WTC11 (cell line): ENCODE measurements at regions not wholly inside any gene's neighbourhood (a gene's known extent, or its start where the extent isn't known, plus 50 kb on each side); places are given as distances from the start of the nearest gene placed in this dataset.

Experiments used
- ATAC-seq: fragments of 200-7000 bp; cut with Tn5 transposase; 2 replicates; pipeline ENCODE4 v1.10.0; 2021; ENCODE audit warnings: mild to moderate bottlenecking, moderate library complexity
- CTCF ChIA-PET: fragments of 300-600 bp; sonication (Branson Sonifier 250); formaldehyde crosslinking; loops from one replicate; lab custom pipeline; 2021; ENCODE audit warnings: antibody characterized with exemption; lab: Charles Lee
- POLR2A ChIA-PET: fragments of 350-600 bp; sonication (Branson Sonifier 250); formaldehyde crosslinking; loops from one replicate; lab custom pipeline; 2021; ENCODE audit warnings: antibody characterized with exemption; lab: Charles Lee
- DNase-seq: peaks from one replicate; pipeline ENCODE4 v3.0.0; 2021; ENCODE audit warnings: low spot score
- H3K27ac Mint-ChIP-seq: 2 replicates; pipeline ENCODE4 v1.8.0; 2021; ENCODE audit warnings: mixed read lengths
- H3K27me3 Mint-ChIP-seq: 2 replicates; pipeline ENCODE4 v1.8.0; 2021; ENCODE audit warnings: low read depth, mild to moderate bottlenecking, moderate library complexity, mixed read lengths
- H3K36me3 Mint-ChIP-seq: 2 replicates; pipeline ENCODE4 v1.8.0; 2021; ENCODE audit warnings: mixed read lengths
- H3K4me1 Mint-ChIP-seq: 2 replicates; pipeline ENCODE4 v1.8.0; 2022; ENCODE audit warnings: mixed read lengths
- H3K4me3 Mint-ChIP-seq: 2 replicates; pipeline ENCODE4 v1.8.0; 2021; ENCODE audit warnings: mild to moderate bottlenecking, moderate library complexity, mixed read lengths
- H3K9me3 Mint-ChIP-seq: 2 replicates; pipeline ENCODE4 v1.8.0; 2021; ENCODE audit warnings: mixed read lengths
- ARID4B ChIP-seq: sonication (generic); formaldehyde crosslinking; IDR thresholded peaks from 2 replicates; pipeline ENCODE4 v1.8.0; 2023; ENCODE audit warnings: missing genetic modification reagents, mild to moderate bottlenecking, borderline replicate concordance
- CREB1 ChIP-seq: sonication (generic); formaldehyde crosslinking; IDR thresholded peaks from 2 replicates; pipeline ENCODE4 v1.8.0; 2023; ENCODE audit warnings: mild to moderate bottlenecking, missing genetic modification reagents
- EMX1 ChIP-seq: fragments of 250-450 bp; sonication (Bioruptor Pico); IDR thresholded peaks from 2 replicates; pipeline ENCODE4 v1.8.0; 2021; ENCODE audit warnings: mild to moderate bottlenecking
- FOXP4 ChIP-seq: sonication (generic); formaldehyde crosslinking; IDR thresholded peaks from 2 replicates; pipeline ENCODE4 v1.8.0; 2022; ENCODE audit warnings: mild to moderate bottlenecking, missing genetic modification reagents
- GTF2I ChIP-seq: fragments of 250-450 bp; sonication (Bioruptor Pico); conservative IDR thresholded peaks from 2 replicates; pipeline ENCODE4 v1.4.0; 2021; ENCODE audit warnings: mild to moderate bottlenecking
- NR3C1 ChIP-seq: sonication (generic); formaldehyde crosslinking; conservative IDR thresholded peaks from 2 replicates; pipeline ENCODE4 v1.8.1; 2023; ENCODE audit warnings: low read depth, mild to moderate bottlenecking, missing genetic modification reagents
- PRRX2 ChIP-seq: fragments of 250-450 bp; sonication (Bioruptor Pico); IDR thresholded peaks from 2 replicates; pipeline ENCODE4 v1.8.0; 2021; ENCODE audit warnings: mild to moderate bottlenecking
- RELA ChIP-seq: sonication (generic); formaldehyde crosslinking; IDR thresholded peaks from 2 replicates; pipeline ENCODE4 v1.8.1; 2022; ENCODE audit warnings: missing genetic modification reagents, mild to moderate bottlenecking, borderline replicate concordance
- RORB ChIP-seq: fragments of 250-450 bp; sonication (Bioruptor Pico); IDR thresholded peaks from 2 replicates; pipeline ENCODE4 v1.9.0; 2021; ENCODE audit warnings: mild to moderate bottlenecking
- USF1 ChIP-seq: sonication (generic); formaldehyde crosslinking; IDR thresholded peaks from 2 replicates; pipeline ENCODE4 v1.8.0; 2022; ENCODE audit warnings: mild to moderate bottlenecking, missing genetic modification reagents
- ZNF317 ChIP-seq: sonication (generic); formaldehyde crosslinking; IDR thresholded peaks from 2 replicates; pipeline ENCODE4 v1.8.1; 2023; ENCODE audit warnings: low read depth, mild to moderate bottlenecking, moderate library complexity, missing genetic modification reagents, borderline replicate concordance
- ZNF671 ChIP-seq: fragments of 250-450 bp; sonication (Bioruptor Pico); IDR thresholded peaks from 2 replicates; pipeline ENCODE4 v1.8.0; 2021; ENCODE audit warnings: mild to moderate bottlenecking
- ZSCAN18 ChIP-seq: fragments of 250-450 bp; sonication (Bioruptor Pico); IDR thresholded peaks from 2 replicates; pipeline ENCODE4 v2.1.2; 2022; ENCODE audit warnings: mild to moderate bottlenecking, moderate library complexity
- TF ChIP-seq, protein P1 (sequence below): sonication (generic); formaldehyde crosslinking; IDR thresholded peaks from 2 replicates; pipeline ENCODE4 v1.8.0; 2023; ENCODE audit warnings: mild to moderate bottlenecking, missing genetic modification reagents
- TF ChIP-seq, protein P2 (sequence below): sonication (generic); formaldehyde crosslinking; IDR thresholded peaks from 2 replicates; pipeline ENCODE4 v1.8.1; 2022; ENCODE audit warnings: low read depth, mild to moderate bottlenecking, moderate library complexity, missing genetic modification reagents, borderline replicate concordance
- TF ChIP-seq, protein P3 (sequence below): sonication (generic); formaldehyde crosslinking; IDR thresholded peaks from 2 replicates; pipeline ENCODE4 v1.8.1; 2023; ENCODE audit warnings: mild to moderate bottlenecking, missing genetic modification reagents, moderate library complexity
- TF ChIP-seq, protein P4 (sequence below): sonication (generic); formaldehyde crosslinking; IDR thresholded peaks from 2 replicates; pipeline ENCODE4 v1.8.1; 2023; ENCODE audit warnings: mild to moderate bottlenecking, moderate library complexity, missing genetic modification reagents
- TF ChIP-seq, protein P5 (sequence below): fragments of 200-600 bp; IDR thresholded peaks from 2 replicates; pipeline ENCODE4 v1.8.0; 2022; ENCODE audit warnings: antibody characterized with exemption

DNA sequence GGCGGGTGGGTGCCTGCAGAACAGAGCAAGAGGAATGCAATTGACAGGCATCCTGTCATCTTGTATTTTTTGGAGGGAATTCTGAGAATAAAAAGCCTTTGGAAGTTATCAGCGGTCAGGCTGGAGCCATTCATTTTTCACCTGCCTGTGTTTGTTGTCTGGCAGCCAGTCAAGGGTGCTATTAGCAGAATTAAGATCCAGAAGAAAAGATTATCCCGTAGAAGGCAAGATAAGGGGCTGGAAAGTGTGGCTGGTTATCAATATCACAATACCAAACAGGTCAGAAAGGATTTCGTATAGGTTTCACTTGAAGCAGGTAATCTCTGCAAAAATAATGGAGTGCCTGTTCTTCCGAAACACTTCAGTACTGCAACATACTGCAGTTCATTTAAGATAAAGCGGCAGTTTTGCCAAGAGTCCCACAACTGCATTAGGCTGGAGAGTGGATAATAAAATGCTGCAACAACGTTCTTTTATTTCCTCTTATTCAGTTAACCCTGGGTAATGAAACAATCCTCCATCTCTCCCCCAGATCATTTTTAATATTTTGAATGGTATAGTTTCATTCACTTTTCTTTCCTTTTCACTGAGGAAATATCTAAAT lies 171.2 kb upstream of the CDKN3 start:
- Mint-ChIP-seq H3K4me3 (no peak overlapping the region), H3K9me3 (peaks cover 6% of the 10 kb centered on the region), H3K4me1 (peaks cover 25% of the 10 kb centered on the region), H3K27ac (no peak overlapping the region), H3K36me3 (no peaks in the 10 kb centered on the region), H3K27me3 (peaks cover 28% of the 10 kb centered on the region)
- TF ChIP-seq, protein P1, sequence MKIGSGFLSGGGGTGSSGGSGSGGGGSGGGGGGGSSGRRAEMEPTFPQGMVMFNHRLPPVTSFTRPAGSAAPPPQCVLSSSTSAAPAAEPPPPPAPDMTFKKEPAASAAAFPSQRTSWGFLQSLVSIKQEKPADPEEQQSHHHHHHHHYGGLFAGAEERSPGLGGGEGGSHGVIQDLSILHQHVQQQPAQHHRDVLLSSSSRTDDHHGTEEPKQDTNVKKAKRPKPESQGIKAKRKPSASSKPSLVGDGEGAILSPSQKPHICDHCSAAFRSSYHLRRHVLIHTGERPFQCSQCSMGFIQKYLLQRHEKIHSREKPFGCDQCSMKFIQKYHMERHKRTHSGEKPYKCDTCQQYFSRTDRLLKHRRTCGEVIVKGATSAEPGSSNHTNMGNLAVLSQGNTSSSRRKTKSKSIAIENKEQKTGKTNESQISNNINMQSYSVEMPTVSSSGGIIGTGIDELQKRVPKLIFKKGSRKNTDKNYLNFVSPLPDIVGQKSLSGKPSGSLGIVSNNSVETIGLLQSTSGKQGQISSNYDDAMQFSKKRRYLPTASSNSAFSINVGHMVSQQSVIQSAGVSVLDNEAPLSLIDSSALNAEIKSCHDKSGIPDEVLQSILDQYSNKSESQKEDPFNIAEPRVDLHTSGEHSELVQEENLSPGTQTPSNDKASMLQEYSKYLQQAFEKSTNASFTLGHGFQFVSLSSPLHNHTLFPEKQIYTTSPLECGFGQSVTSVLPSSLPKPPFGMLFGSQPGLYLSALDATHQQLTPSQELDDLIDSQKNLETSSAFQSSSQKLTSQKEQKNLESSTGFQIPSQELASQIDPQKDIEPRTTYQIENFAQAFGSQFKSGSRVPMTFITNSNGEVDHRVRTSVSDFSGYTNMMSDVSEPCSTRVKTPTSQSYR (CRISPR knock-in tag), result no peak
- TF ChIP-seq RELA (CRISPR knock-in tag) (no peak), ARID4B (CRISPR knock-in tag) (no peak), PRRX2 (CRISPR knock-in tag) (no peak), ZNF671 (CRISPR knock-in tag) (no peak), EMX1 (no peak), FOXP4 (CRISPR knock-in tag) (no peak), ZSCAN18 (no peak), RORB (CRISPR knock-in tag) (no peak), CREB1 (CRISPR knock-in tag) (no peak), GTF2I (CRISPR knock-in tag) (no peak), ZNF317 (CRISPR knock-in tag) (no peak), USF1 (CRISPR knock-in tag) (no peak), NR3C1 (CRISPR knock-in tag) (no peak)
- TF ChIP-seq, protein P2, sequence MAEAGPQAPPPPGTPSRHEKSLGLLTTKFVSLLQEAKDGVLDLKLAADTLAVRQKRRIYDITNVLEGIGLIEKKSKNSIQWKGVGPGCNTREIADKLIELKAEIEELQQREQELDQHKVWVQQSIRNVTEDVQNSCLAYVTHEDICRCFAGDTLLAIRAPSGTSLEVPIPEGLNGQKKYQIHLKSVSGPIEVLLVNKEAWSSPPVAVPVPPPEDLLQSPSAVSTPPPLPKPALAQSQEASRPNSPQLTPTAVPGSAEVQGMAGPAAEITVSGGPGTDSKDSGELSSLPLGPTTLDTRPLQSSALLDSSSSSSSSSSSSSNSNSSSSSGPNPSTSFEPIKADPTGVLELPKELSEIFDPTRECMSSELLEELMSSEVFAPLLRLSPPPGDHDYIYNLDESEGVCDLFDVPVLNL, result no peak
- TF ChIP-seq, protein P3, sequence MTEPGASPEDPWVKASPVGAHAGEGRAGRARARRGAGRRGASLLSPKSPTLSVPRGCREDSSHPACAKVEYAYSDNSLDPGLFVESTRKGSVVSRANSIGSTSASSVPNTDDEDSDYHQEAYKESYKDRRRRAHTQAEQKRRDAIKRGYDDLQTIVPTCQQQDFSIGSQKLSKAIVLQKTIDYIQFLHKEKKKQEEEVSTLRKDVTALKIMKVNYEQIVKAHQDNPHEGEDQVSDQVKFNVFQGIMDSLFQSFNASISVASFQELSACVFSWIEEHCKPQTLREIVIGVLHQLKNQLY, result no peak
- TF ChIP-seq, protein P4, sequence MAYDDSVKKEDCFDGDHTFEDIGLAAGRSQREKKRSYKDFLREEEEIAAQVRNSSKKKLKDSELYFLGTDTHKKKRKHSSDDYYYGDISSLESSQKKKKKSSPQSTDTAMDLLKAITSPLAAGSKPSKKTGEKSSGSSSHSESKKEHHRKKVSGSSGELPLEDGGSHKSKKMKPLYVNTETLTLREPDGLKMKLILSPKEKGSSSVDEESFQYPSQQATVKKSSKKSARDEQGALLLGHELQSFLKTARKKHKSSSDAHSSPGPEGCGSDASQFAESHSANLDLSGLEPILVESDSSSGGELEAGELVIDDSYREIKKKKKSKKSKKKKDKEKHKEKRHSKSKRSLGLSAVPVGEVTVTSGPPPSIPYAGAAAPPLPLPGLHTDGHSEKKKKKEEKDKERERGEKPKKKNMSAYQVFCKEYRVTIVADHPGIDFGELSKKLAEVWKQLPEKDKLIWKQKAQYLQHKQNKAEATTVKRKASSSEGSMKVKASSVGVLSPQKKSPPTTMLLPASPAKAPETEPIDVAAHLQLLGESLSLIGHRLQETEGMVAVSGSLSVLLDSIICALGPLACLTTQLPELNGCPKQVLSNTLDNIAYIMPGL (CRISPR knock-in tag), result no peak
- TF ChIP-seq, protein P5, sequence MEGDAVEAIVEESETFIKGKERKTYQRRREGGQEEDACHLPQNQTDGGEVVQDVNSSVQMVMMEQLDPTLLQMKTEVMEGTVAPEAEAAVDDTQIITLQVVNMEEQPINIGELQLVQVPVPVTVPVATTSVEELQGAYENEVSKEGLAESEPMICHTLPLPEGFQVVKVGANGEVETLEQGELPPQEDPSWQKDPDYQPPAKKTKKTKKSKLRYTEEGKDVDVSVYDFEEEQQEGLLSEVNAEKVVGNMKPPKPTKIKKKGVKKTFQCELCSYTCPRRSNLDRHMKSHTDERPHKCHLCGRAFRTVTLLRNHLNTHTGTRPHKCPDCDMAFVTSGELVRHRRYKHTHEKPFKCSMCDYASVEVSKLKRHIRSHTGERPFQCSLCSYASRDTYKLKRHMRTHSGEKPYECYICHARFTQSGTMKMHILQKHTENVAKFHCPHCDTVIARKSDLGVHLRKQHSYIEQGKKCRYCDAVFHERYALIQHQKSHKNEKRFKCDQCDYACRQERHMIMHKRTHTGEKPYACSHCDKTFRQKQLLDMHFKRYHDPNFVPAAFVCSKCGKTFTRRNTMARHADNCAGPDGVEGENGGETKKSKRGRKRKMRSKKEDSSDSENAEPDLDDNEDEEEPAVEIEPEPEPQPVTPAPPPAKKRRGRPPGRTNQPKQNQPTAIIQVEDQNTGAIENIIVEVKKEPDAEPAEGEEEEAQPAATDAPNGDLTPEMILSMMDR, result no peak
- DNase-seq (no peak), ATAC-seq (no peak)
- ChIA-PET CTCF (interaction anchor here (1.2 kb wide), 1 partner anchor 296 kb away, joined by 5 read pairs; no protein-coding TSS in a partner anchor), POLR2A (no interaction called here)
